Upper lobe of right lung (tissue), 1 donor: ENCODE measurements at regions not wholly inside any gene's neighbourhood (a gene's known extent, or its start where the extent isn't known, plus 50 kb on each side); places are given as distances from the start of the nearest gene placed in this dataset.

Experiments used
- ATAC-seq: fragments of 200-7000 bp; cut with Tn5 transposase; one replicate; pipeline ENCODE4 v1.9.1; 2020; ENCODE audit warnings: mild to moderate bottlenecking, moderate library complexity
- DNase-seq: peaks from one replicate; pipeline ENCODE4 v3.0.0-alpha.2; 2020
- H3K27ac ChIP-seq: fragments of 200-600 bp; one replicate; pipeline ENCODE4 v1.8.0; 2022
- H3K27me3 ChIP-seq: fragments of 200-600 bp; one replicate; pipeline ENCODE4 v1.8.0; 2022; ENCODE audit warnings: mild to moderate bottlenecking
- H3K36me3 ChIP-seq: fragments of 200-600 bp; one replicate; pipeline ENCODE4 v1.8.0; 2022
- H3K4me1 ChIP-seq: fragments of 200-600 bp; one replicate; pipeline ENCODE4 v1.8.0; 2022
- H3K4me3 ChIP-seq: fragments of 200-600 bp; one replicate; pipeline ENCODE4 v1.8.0; 2022; ENCODE audit warnings: mild to moderate bottlenecking
- H3K9me3 ChIP-seq: fragments of 200-600 bp; one replicate; pipeline ENCODE4 v1.8.0; 2022
- CTCF ChIP-seq: fragments of 200-600 bp; IDR thresholded peaks from one replicate; pipeline ENCODE4 v1.8.0; 2022; ENCODE audit warnings: antibody characterized with exemption
- intact Hi-C: fragments of 100-400 bp; cut with DNase I; formaldehyde crosslinking; loops from one replicate; pipeline ENCODE4 v1.11.0; 2022
- donor health status: DM: no; HTN: yes; CAD: no; lungs with severe emphysema.

GRCh38 chr4:54386042-54386669 lies 157.1 kb downstream of the PDGFRA start:
- Histone ChIP-seq H3K4me3 (no peak overlapping the region), H3K9me3 (no peaks in the 10 kb centered on the region), H3K27me3 (no peaks in the 10 kb centered on the region), H3K4me1 (peaks cover 3% of the 10 kb centered on the region), H3K27ac (no peak overlapping the region), H3K36me3 (no peaks in the 10 kb centered on the region)
- DNase-seq: no peak
- TF ChIP-seq CTCF: no peak
- ATAC-seq: no peak
- intact Hi-C loops: no loop called here

GRCh38 chr4:54386693-54387092 lies 157.6 kb downstream of the PDGFRA start:
- H3K27me3 ChIP-seq: no peaks in the 10 kb centered on the region
- intact Hi-C loops: no loop called here
- ATAC-seq (no peak), DNase-seq (no peak)
- no peak for TF ChIP-seq CTCF
- no peak overlapping the region for H3K4me3 ChIP-seq
- H3K4me1 ChIP-seq: peaks cover 3% of the 10 kb centered on the region
- no peaks in the 10 kb centered on the region for H3K9me3 ChIP-seq
- no peak overlapping the region for H3K27ac ChIP-seq
- H3K36me3 ChIP-seq: no peaks in the 10 kb centered on the region

- H3K9me3 ChIP-seq: no peaks in the 10 kb centered on the region
- peaks cover 3% of the 10 kb centered on the region for H3K4me1 ChIP-seq
- TF ChIP-seq CTCF: no peak
- DNase-seq (peak; percentile 70), ATAC-seq (peak; percentile 90)
- no peak overlapping the region for H3K27ac ChIP-seq
- no peaks in the 10 kb centered on the region for H3K27me3 ChIP-seq
- intact Hi-C loops: no loop called here
- no peaks in the 10 kb centered on the region for H3K36me3 ChIP-seq
- H3K4me3 ChIP-seq: no peak overlapping the region
Observed at GRCh38 chr4:54390670-54391069, 161.6 kb downstream of the PDGFRA start.

- Histone ChIP-seq H3K27ac (no peak overlapping the region), H3K36me3 (no peaks in the 10 kb centered on the region), H3K9me3 (no peaks in the 10 kb centered on the region), H3K4me3 (no peak overlapping the region), H3K4me1 (peaks cover 3% of the 10 kb centered on the region), H3K27me3 (no peaks in the 10 kb centered on the region)
- intact Hi-C loops: no loop called here
- ATAC-seq: no peak
- no peak for TF ChIP-seq CTCF
- no peak for DNase-seq
Observed at GRCh38 chr4:54391104-54391503, 162.0 kb downstream of the PDGFRA start.

- no peak overlapping the region for H3K4me3 ChIP-seq
- H3K9me3 ChIP-seq: no peaks in the 10 kb centered on the region
- peaks cover 3% of the 10 kb centered on the region for H3K4me1 ChIP-seq
- TF ChIP-seq CTCF: no peak
- no peaks in the 10 kb centered on the region for H3K27me3 ChIP-seq
- intact Hi-C loops: no loop called here
- ATAC-seq: no peak
- DNase-seq: no peak
- no peaks in the 10 kb centered on the region for H3K36me3 ChIP-seq
- no peak overlapping the region for H3K27ac ChIP-seq
Observed at GRCh38 chr4:54392479-54392878, 163.4 kb downstream of the PDGFRA start.

GRCh38 chr4:54393243-54393642 lies 164.2 kb downstream of the PDGFRA start:
- Histone ChIP-seq H3K4me3 (no peak overlapping the region), H3K4me1 (peaks cover 3% of the 10 kb centered on the region), H3K36me3 (no peaks in the 10 kb centered on the region), H3K27me3 (no peaks in the 10 kb centered on the region), H3K27ac (no peak overlapping the region), H3K9me3 (no peaks in the 10 kb centered on the region)
- DNase-seq (no peak), ATAC-seq (no peak)
- intact Hi-C loops: no loop called here
- TF ChIP-seq CTCF: no peak
